ENCODE measurements at regions not wholly inside any gene's neighbourhood (a gene's known extent, or its start where the extent isn't known, plus 50 kb on each side); places are given as distances from the start of the nearest gene placed in this dataset.

GRCh38 chr12:34386016-34386415, 363.7 kb downstream of the ALG10 start:
- no peak for ATAC-seq

GRCh38 chr12:34386621-34387255, 364.4 kb downstream of the ALG10 start:
- no peak for ATAC-seq

GRCh38 chr12:34387711-34388635, 365.7 kb downstream of the ALG10 start:
- ATAC-seq = no peak

- ATAC-seq = no peak
Observed at GRCh38 chr12:34388636-34389377, 366.5 kb downstream of the ALG10 start.

GRCh38 chr12:34389378-34390170, 367.3 kb downstream of the ALG10 start:
- ATAC-seq = no peak

- no peak for ATAC-seq
Observed at GRCh38 chr12:34390171-34390841, 368.0 kb downstream of the ALG10 start.

- no peak for ATAC-seq
Observed at GRCh38 chr12:34390846-34391700, 368.8 kb downstream of the ALG10 start.

- ATAC-seq = no peak
Observed at GRCh38 chr12:34391771-34392581, 369.7 kb downstream of the ALG10 start.

- ATAC-seq = no peak
Observed at GRCh38 chr12:34392741-34393085, 370.4 kb downstream of the ALG10 start.

GRCh38 chr12:34393086-34393820, 371.0 kb downstream of the ALG10 start:
- no peak for ATAC-seq

GRCh38 chr12:34393821-34394150, 371.5 kb downstream of the ALG10 start:
- ATAC-seq = no peak

- ATAC-seq = no peak
Observed at GRCh38 chr12:34394211-34395055, 372.1 kb downstream of the ALG10 start.

GRCh38 chr12:34395056-34396005, 373.0 kb downstream of the ALG10 start:
- ATAC-seq = no peak

- ATAC-seq = no peak
Observed at GRCh38 chr12:34396006-34396860, 373.9 kb downstream of the ALG10 start.

GRCh38 chr12:34396861-34397590, 374.7 kb downstream of the ALG10 start:
- no peak for ATAC-seq
